Endothelial cell of umbilical vein (primary cell): ENCODE measurements at regions not wholly inside any gene's neighbourhood (a gene's known extent, or its start where the extent isn't known, plus 50 kb on each side); places are given as distances from the start of the nearest gene placed in this dataset.

Source experiments
- CTCF ChIP-seq, 2 donors: IDR thresholded peaks; 1 replicate in 1 of 2; 2 replicates in 1 of 2; pipeline ENCODE4 v1.5.1; 2011; ENCODE audit warnings: low read length in 2 of 2, mild to moderate bottlenecking in 2 of 2, moderate library complexity in 2 of 2, control low read depth in 1 of 2, inconsistent platforms in 1 of 2, low read depth in 1 of 2; ENCODE audit not compliant: insufficient read depth in 1 of 2; ENCODE audit errors: extremely low read depth in 1 of 2
- EZH2 ChIP-seq: IDR thresholded peaks from 2 replicates; pipeline ENCODE4 v1.6.1; 2012; ENCODE audit warnings: borderline replicate concordance, low read depth, mild to moderate bottlenecking, moderate library complexity, low read length, inconsistent platforms; ENCODE audit not compliant: severe bottlenecking
- JUN ChIP-seq: IDR thresholded peaks from 2 replicates; pipeline ENCODE4 v1.6.1; 2011; ENCODE audit warnings: borderline replicate concordance, low read depth; ENCODE audit not compliant: insufficient read length, insufficient read depth
- POLR2A ChIP-seq: IDR thresholded peaks from 2 replicates; pipeline ENCODE4 v1.6.1; 2012; ENCODE audit warnings: low read depth, mild to moderate bottlenecking, control low read depth, low read length

GRCh38 chr7:33825644-33826043 lies 79.7 kb upstream of the BMPER start:
- TF ChIP-seq CTCF (IDR thresholded peaks at IDR 0.05; ENCODE audit: extremely low read depth in 1 of 2, insufficient read depth in 1 of 2, low read depth in 1 of 2, low read length in 2 of 2) (no peak), EZH2 (no peak), JUN (no peak), POLR2A (no peak)
